ENCODE measurements at regions not wholly inside any gene's neighbourhood (a gene's known extent, or its start where the extent isn't known, plus 50 kb on each side); places are given as distances from the start of the nearest gene placed in this dataset.

DNA sequence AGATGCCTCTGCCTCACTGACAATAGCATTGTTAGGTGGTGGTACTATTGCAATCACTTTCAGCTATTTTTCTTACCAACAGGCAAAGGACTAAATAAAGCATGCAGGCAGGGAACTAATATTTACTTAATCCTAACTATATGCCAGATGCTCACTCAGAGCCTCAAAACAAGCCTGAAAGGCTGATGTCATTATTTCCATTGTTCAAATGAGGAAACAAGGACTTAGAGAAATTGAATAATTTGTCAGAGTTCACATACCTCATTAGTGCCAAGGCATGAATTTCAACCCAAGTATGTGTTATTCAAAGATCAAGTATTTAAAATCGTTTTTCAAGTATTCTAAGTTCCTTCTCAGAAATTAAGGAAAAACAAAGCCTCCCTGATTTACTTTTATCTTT is 374.9 kb upstream of the TECRL start:
- no peak overlapping the region for H3K4me3 ChIP-seq (ENCODE audit: low read depth, low read length)
- no peak for TF ChIP-seq CTCF (conservative IDR thresholded peaks at IDR 0.05; ENCODE audit: low read depth, low read length)
- DNase-seq (ENCODE audit: low read depth), result peak; percentile 67

GRCh38 chr4:64781737-64782326 is 372.6 kb upstream of the TECRL start:
- peak; percentile 73 for TF ChIP-seq CTCF (conservative IDR thresholded peaks at IDR 0.05; ENCODE audit: low read depth, low read length)
- DNase-seq (ENCODE audit: low read depth), result no peak

DNA sequence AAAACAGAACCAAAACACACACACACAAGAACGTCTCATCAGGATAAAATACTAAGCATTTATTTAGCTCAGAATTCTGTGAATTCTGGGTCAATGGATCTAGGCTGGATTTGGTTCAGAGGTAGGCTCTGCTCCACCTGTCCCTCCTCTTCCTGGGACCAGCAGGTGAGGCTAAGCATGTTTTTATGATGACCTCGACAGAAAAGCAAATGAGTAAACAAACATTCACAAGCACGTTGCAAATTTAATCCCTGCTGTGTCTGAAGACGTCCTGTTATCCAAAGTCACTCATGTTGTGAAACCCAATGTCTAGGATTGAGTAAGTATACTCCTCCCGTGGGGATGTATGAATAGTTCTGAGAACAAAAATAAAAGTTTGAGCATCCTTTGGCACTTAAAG is 371.4 kb upstream of the TECRL start:
- no peak for TF ChIP-seq CTCF (conservative IDR thresholded peaks at IDR 0.05; ENCODE audit: low read depth, low read length)
- DNase-seq (ENCODE audit: low read depth), result no peak
- H3K4me3 ChIP-seq (ENCODE audit: low read depth, low read length), result no peak overlapping the region

More at GRCh38 chr4:64781737-64782326, 372.6 kb upstream of the TECRL start:
- H3K4me3 ChIP-seq (ENCODE audit: low read depth, low read length), result no peak overlapping the region

DNA sequence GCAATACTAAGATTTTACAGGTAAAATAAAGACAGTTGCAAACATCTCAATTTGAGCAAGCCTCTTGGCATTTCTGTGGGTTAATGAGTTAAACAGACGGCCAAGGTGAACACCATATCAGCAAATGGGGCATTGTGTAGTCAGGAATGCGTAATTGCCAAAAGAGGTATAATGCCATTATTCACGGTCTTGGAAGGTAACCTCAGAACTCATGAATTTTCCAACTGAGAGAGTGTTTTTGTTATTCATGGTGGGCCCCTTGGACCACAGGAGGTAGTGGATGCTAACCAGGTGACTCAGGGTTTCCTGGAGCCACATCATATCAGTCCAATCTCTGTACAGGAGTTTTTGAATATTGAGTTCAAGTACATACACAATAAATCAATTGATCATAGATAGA is 368.0 kb upstream of the TECRL start:
- DNase-seq (ENCODE audit: low read depth), result no peak
- no peak for TF ChIP-seq CTCF (conservative IDR thresholded peaks at IDR 0.05; ENCODE audit: low read depth, low read length)

DNA sequence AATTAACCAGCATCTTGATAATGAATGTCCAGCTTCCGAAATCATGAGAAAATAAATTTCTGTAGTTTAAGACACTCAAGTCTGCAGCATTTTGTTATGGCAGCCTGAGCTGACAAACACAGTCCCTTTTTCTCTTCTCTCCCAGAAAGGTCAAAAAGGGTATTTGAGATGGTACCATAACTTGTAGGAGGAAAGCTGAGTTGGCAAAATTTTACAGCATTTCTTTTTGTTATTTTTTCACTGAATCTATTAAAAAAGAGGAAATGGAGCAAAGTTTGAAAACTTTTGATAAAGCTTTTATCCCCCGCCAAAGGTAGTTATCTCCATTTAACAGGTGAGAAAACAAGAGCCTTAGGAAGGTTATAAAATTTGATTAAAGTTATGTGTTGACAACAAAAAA is 367.6 kb upstream of the TECRL start:
- DNase-seq (ENCODE audit: low read depth), result no peak
- no peak for TF ChIP-seq CTCF (conservative IDR thresholded peaks at IDR 0.05; ENCODE audit: low read depth, low read length)
- H3K4me3 ChIP-seq (ENCODE audit: low read depth, low read length), result no peak overlapping the region

More for the DNA sequence above, 368.0 kb upstream of the TECRL start:
- no peak overlapping the region for H3K4me3 ChIP-seq (ENCODE audit: low read depth, low read length)

- no peak for TF ChIP-seq CTCF (conservative IDR thresholded peaks at IDR 0.05; ENCODE audit: low read depth, low read length)
- H3K4me3 ChIP-seq (ENCODE audit: low read depth, low read length), result no peak overlapping the region
- no peak for DNase-seq (ENCODE audit: low read depth)
Observed at GRCh38 chr4:64774626-64775025, 365.4 kb upstream of the TECRL start.

DNA sequence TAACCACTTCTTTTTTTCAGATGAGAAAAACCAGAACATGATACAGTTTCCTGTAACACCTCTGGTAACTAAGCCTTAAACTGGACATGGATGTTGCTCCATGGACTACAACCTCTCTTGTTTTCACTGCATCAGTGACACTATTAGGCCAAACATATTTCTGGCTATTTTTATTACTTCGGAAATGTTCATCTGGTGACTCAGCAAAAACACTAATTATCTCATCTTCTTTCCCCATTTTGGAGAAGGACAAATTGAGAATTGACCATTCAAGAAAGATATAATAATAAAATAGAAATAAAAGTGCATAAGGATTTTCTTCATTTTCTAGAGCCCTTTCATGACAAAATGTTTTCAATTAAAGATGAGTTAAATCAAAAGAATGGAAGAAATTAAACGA is 361.9 kb upstream of the TECRL start:
- TF ChIP-seq CTCF (conservative IDR thresholded peaks at IDR 0.05; ENCODE audit: low read depth, low read length), result no peak
- no peak overlapping the region for H3K4me3 ChIP-seq (ENCODE audit: low read depth, low read length)
- no peak for DNase-seq (ENCODE audit: low read depth)

Measured in epithelial cell of proximal tubule (primary cell).